K562 (cell line): ENCODE measurements at regions not wholly inside any gene's neighbourhood (a gene's known extent, or its start where the extent isn't known, plus 50 kb on each side); places are given as distances from the start of the nearest gene placed in this dataset.

Source experiments
- ATAC-seq: fragments of 200-7000 bp; cut with Tn5 transposase; 3 replicates; pipeline ENCODE4 v1.9.1; 2020; ENCODE audit warnings: moderate library complexity
- BruUV-seq: library from RNA; stranded (reverse); fragments of 400-500 nt; replicated peaks from 2 replicates; lab custom pipeline; 2021; lab: Mats Ljungman, UMichigan
- CTCF ChIA-PET: fragments of 300-600 bp; formaldehyde crosslinking; extraction: SDS; loops from one replicate; lab custom pipeline; 2021; ENCODE audit warnings: low intra/inter-chr PET ratio; lab: Yijun Ruan, JAX
- POLR2A ChIA-PET: fragments of 300-600, 350-650 bp; sonication (Branson Sonifier 250); formaldehyde crosslinking; extraction: SDS; loops from one replicate; lab custom pipeline; 2021; ENCODE audit warnings: antibody characterized with exemption, inconsistent platforms; lab: Yijun Ruan, JAX
- DNase-seq, 4 experiments: peaks; one replicate each; pipeline versions ENCODE4 v3.0.0 to v3.0.0-alpha.2; 2011 to 2018; ENCODE audit warnings: low spot score in 3 of 4, mixed read lengths in 3 of 4; ENCODE audit errors: extremely low read depth in 1 of 4
- FAIRE-seq: peaks from 2 replicates; lab custom pipeline; 2011; peaks lifted over from hg19 to GRCh38; lab: Jason Lieb, UNC
- H2AFZ ChIP-seq: 2 replicates; pipeline ENCODE4 v1.6.0; 2011; ENCODE audit warnings: low read depth, low read length, control low read depth, inconsistent platforms
- H3K27ac ChIP-seq: fragments of 200-600 bp; 3 replicates; pipeline ENCODE4 v1.8.0; 2011; ENCODE audit warnings: low read depth, mild to moderate bottlenecking, control low read depth, inconsistent platforms, low read length, moderate library complexity, mixed read lengths; ENCODE audit errors: extremely low read depth
- H3K27me3 ChIP-seq, 2 experiments: fragments of 300-600 bp in 1 of 2; 2 replicates in 1 of 2; 3 replicates in 1 of 2; pipeline versions ENCODE4 v1.6.0 to v1.8.0; 2011; ENCODE audit warnings: inconsistent platforms in 2 of 2, low read length in 2 of 2, mild to moderate bottlenecking in 1 of 2, mixed read lengths in 1 of 2, moderate library complexity in 1 of 2; ENCODE audit not compliant: control insufficient read depth in 2 of 2, insufficient read depth in 2 of 2
- H3K36me3 ChIP-seq: fragments of 300-600 bp; 3 replicates; pipeline ENCODE4 v1.8.0; 2011; ENCODE audit warnings: mild to moderate bottlenecking, low read length, inconsistent platforms; ENCODE audit not compliant: control insufficient read depth, insufficient read depth
- H3K4me1 ChIP-seq, 2 experiments: fragments of 200-600 bp in 1 of 2; replicated peaks in 1 of 2; 2 replicates in 1 of 2; 3 replicates in 1 of 2; pipeline versions ENCODE4 v1.5.1 to v1.8.0; 2011; ENCODE audit warnings: inconsistent platforms in 2 of 2, low read length in 2 of 2, mild to moderate bottlenecking in 1 of 2, mixed read lengths in 1 of 2, moderate library complexity in 1 of 2; ENCODE audit not compliant: control insufficient read depth in 2 of 2, insufficient read depth in 2 of 2
- H3K4me2 ChIP-seq: 2 replicates; pipeline ENCODE4 v1.6.1; 2011; ENCODE audit warnings: low read length, control low read depth, inconsistent platforms, mixed read lengths; ENCODE audit not compliant: insufficient read depth
- H3K4me3 ChIP-seq: fragments of 200-600 bp; sonication (generic), shearing (Covaris generic); 2 replicates; pipeline ENCODE4 v1.5.1; 2016; ENCODE audit warnings: control low read depth, inconsistent platforms
- H3K79me2 ChIP-seq: fragments of 200-600 bp; 3 replicates; pipeline ENCODE4 v1.8.0; 2011; ENCODE audit warnings: low read length, inconsistent platforms; ENCODE audit not compliant: control insufficient read depth, insufficient read depth
- H3K9ac ChIP-seq, 2 experiments: 2 replicates each; pipeline versions ENCODE4 v1.6.0 to v1.6.1; 2011; ENCODE audit warnings: low read depth in 2 of 2, low read length in 2 of 2, control low read depth in 1 of 2, inconsistent platforms in 1 of 2, mild to moderate bottlenecking in 1 of 2, mixed read lengths in 1 of 2; ENCODE audit not compliant: insufficient read depth in 1 of 2
- H3K9me1 ChIP-seq: one replicate; pipeline ENCODE4 v1.6.0; 2011; ENCODE audit warnings: inconsistent platforms, mild to moderate bottlenecking, low read length, moderate library complexity; ENCODE audit not compliant: control insufficient read depth, insufficient read depth
- H3K9me3 ChIP-seq: replicated peaks from 2 replicates; pipeline ENCODE4 v1.5.1; 2011; ENCODE audit warnings: low read depth, low read length, inconsistent platforms; ENCODE audit not compliant: control insufficient read depth, insufficient read depth
- H4K20me1 ChIP-seq: replicated peaks from 2 replicates; pipeline ENCODE4 v1.6.1; 2011; ENCODE audit warnings: low read length, inconsistent platforms, mixed read lengths; ENCODE audit not compliant: control insufficient read depth, insufficient read depth
- CGGBP1 ChIP-seq: fragments of 250-450 bp; sonication (Bioruptor Pico); IDR thresholded peaks from 2 replicates; pipeline ENCODE4 v1.9.0; 2021; ENCODE audit warnings: mild to moderate bottlenecking
- GABPB2 ChIP-seq: fragments of 250-450 bp; sonication (Bioruptor Pico); conservative IDR thresholded peaks from 2 replicates; pipeline ENCODE4 v1.5.1; 2021; ENCODE audit warnings: mild to moderate bottlenecking
- PREB ChIP-seq: sonication (generic); formaldehyde crosslinking; IDR thresholded peaks from 2 replicates; pipeline ENCODE4 v1.8.1; 2023; ENCODE audit warnings: mild to moderate bottlenecking, missing genetic modification reagents
- RCOR1 ChIP-seq, 2 experiments: IDR thresholded peaks; 2 replicates each; pipeline ENCODE4 v1.6.1; 2012; ENCODE audit warnings: low read depth in 2 of 2, low read length in 2 of 2, borderline replicate concordance in 1 of 2, improper control_type of control experiment in 1 of 2
- SRSF7 ChIP-seq: fragments of 200-400 bp; formaldehyde crosslinking; optimal IDR thresholded peaks from 2 replicates; pipeline ENCODE3; 2017; ENCODE audit warnings: mild to moderate bottlenecking, low read depth, low read length
- ZNF445 ChIP-seq: fragments of 250-450 bp; sonication (Bioruptor Pico); IDR thresholded peaks from 2 replicates; pipeline ENCODE4 v1.4.0; 2020; ENCODE audit warnings: low read depth, mild to moderate bottlenecking, moderate library complexity
- ZNF639 ChIP-seq, 2 experiments: fragments of 200-800 bp in 1 of 2; sonication (Bioruptor generic) in 1 of 2; sonication (generic) in 1 of 2; formaldehyde crosslinking in 1 of 2; IDR thresholded peaks in 1 of 2; conservative IDR thresholded peaks in 1 of 2; 2 replicates each; pipeline versions ENCODE4 v1.5.0 to v1.6.1; 2016 to 2020; ENCODE audit warnings: missing compliant biosample characterization in 1 of 2, missing genetic modification characterization in 1 of 2, missing genetic modification reagents in 1 of 2
- ZNF76 ChIP-seq: fragments of 250-450 bp; sonication (Bioruptor Pico); IDR thresholded peaks from 2 replicates; pipeline ENCODE4 v1.4.0; 2020; ENCODE audit warnings: mild to moderate bottlenecking, moderate library complexity, borderline replicate concordance
- ZNF785 ChIP-seq: fragments of 250-450 bp; sonication (Bioruptor Pico); IDR thresholded peaks from 2 replicates; pipeline ENCODE4 v1.4.0; 2020; ENCODE audit warnings: mild to moderate bottlenecking
- WGBS: fragments of 100-300 bp; shearing (Covaris generic); methylation state at CpG from one replicate; pipeline ENCODE4 v1.1.6; 2016; ENCODE audit warnings: low coverage, mixed read lengths; ENCODE audit not compliant: insufficient coverage; ENCODE audit errors: missing lambda C conversion rate; 5-methylcytosine and 5-hydroxymethylcytosine counted together
- in situ Hi-C: fragments of 300-500 bp; cut with MboI; formaldehyde crosslinking; loops from 4 replicates; pipeline ENCODE4 v1.15.0; 2018; ENCODE audit warnings: inconsistent platforms, mixed read lengths
- intact Hi-C: fragments of 100-400 bp; cut with micrococcal nuclease; formaldehyde crosslinking; loops from 2 replicates; pipeline ENCODE4 v1.14.2; 2022
- TF ChIP-seq, protein P1 (sequence below): fragments of 450-650 bp; IDR thresholded peaks from 2 replicates; pipeline ENCODE4 v1.6.1; 2017; ENCODE audit warnings: mild to moderate bottlenecking, moderate library complexity
- TF ChIP-seq, protein P2 (sequence below): fragments of 450-650 bp; formaldehyde crosslinking; IDR thresholded peaks from 2 replicates; pipeline ENCODE4 v1.4.0; 2020; ENCODE audit warnings: mild to moderate bottlenecking, moderate library complexity

DNA sequence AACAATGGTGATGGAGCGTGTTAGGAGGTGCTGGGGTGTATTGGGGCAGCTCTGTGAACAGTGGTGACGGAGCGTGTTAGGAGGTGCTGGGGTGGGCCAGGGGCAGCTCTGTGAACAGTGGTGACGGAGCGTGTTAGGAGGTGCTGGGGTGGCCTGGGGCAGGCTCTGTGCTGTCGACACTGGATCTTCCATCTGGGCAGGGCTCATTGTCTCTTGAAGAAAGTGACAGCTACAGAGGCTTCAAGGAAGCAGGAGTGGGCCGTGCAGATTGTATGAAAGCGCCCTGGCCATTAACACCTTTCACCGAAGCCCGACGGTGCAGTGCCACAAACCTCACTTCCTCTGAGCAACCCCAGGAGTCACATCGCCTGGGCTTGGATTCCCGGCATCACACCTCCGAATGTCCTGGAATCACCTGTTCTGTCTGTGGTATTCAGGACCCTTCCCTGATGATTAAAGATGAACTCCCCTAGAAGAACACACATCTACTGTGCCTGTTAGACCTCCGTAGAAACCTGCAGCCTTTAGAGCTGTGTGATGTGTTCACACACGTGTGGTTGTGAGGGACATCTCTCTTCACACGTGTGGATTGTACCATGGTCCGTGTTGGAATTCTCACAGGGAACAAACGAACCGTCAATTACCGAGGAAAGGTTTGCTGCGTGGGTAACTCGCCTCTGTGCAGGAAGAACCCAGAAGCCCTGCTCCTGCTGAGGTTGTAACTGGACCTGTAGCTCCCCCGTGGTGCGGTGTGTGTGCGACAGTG, 377.7 kb downstream of the THBS2 start:
- in situ Hi-C loops, result no loop called here

More for the DNA sequence above, 377.7 kb downstream of the THBS2 start:
- ChIA-PET CTCF (no interaction called here), POLR2A (interaction anchor here (0.8 kb wide), 1 partner anchor 9 kb away, joined by 3 read pairs; no protein-coding TSS in a partner anchor)
- H4K20me1 ChIP-seq, result peaks cover 13% of the 10 kb centered on the region; the same call in 1 of the 2 replicates
- no peaks in the 10 kb centered on the region for H3K9me3 ChIP-seq
- H3K27me3 ChIP-seq, result peaks cover 50 to 73% of the 10 kb centered on the region in 2 experiments; a peak in 4 of 5 replicates
- no peaks in the 10 kb centered on the region for H3K9me1 ChIP-seq
- BruUV-seq, result no TSS peak
- H3K79me2 ChIP-seq, result no peaks in the 10 kb centered on the region
- WGBS, result 1% methylated on average over 25 of the region's 26 CpGs
- H3K9ac ChIP-seq, result no peak overlapping the region
- H2AFZ ChIP-seq, result no peak overlapping the region
- DNase-seq, result no peak
- intact Hi-C loops, result no loop called here
- H3K27ac ChIP-seq, result no peak overlapping the region
- no peaks in the 10 kb centered on the region for H3K36me3 ChIP-seq
- FAIRE-seq, result no peak
- no peak for TF ChIP-seq SRSF7
- no peak for TF ChIP-seq ZNF639 (CRISPR knock-in tag; conservative IDR thresholded peaks at IDR 0.05 in 1 of 2, IDR thresholded peaks at IDR 0.05 in 1 of 2)
- TF ChIP-seq ZNF785 (CRISPR knock-in tag), result no peak
- no peak for TF ChIP-seq PREB (CRISPR knock-in tag)
- no peak for TF ChIP-seq ZNF76 (CRISPR knock-in tag)
- TF ChIP-seq CGGBP1 (CRISPR knock-in tag), result no peak
- TF ChIP-seq RCOR1 (IDR thresholded peaks at IDR 0.05; ENCODE audit: borderline replicate concordance in 1 of 2, low read depth in 2 of 2, low read length in 2 of 2), result no peak
- TF ChIP-seq ZNF445 (CRISPR knock-in tag), result no peak
- TF ChIP-seq, protein P1, sequence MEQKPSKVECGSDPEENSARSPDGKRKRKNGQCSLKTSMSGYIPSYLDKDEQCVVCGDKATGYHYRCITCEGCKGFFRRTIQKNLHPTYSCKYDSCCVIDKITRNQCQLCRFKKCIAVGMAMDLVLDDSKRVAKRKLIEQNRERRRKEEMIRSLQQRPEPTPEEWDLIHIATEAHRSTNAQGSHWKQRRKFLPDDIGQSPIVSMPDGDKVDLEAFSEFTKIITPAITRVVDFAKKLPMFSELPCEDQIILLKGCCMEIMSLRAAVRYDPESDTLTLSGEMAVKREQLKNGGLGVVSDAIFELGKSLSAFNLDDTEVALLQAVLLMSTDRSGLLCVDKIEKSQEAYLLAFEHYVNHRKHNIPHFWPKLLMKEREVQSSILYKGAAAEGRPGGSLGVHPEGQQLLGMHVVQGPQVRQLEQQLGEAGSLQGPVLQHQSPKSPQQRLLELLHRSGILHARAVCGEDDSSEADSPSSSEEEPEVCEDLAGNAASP, result no peak
- no peak for TF ChIP-seq GABPB2 (CRISPR knock-in tag)
- TF ChIP-seq, protein P2, sequence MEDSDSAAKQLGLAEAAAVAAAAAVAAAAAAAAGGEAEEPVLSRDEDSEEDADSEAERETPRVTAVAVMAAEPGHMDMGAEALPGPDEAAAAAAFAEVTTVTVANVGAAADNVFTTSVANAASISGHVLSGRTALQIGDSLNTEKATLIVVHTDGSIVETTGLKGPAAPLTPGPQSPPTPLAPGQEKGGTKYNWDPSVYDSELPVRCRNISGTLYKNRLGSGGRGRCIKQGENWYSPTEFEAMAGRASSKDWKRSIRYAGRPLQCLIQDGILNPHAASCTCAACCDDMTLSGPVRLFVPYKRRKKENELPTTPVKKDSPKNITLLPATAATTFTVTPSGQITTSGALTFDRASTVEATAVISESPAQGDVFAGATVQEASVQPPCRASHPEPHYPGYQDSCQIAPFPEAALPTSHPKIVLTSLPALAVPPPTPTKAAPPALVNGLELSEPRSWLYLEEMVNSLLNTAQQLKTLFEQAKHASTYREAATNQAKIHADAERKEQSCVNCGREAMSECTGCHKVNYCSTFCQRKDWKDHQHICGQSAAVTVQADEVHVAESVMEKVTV (CRISPR knock-in tag), result no peak
- no peak overlapping the region for H3K4me3 ChIP-seq
- no peaks in the 10 kb centered on the region for H3K4me1 ChIP-seq
- no peak for ATAC-seq
- no peak overlapping the region for H3K4me2 ChIP-seq
